Aorta (tissue), 5 donors: ENCODE measurements at regions not wholly inside any gene's neighbourhood (a gene's known extent, or its start where the extent isn't known, plus 50 kb on each side); places are given as distances from the start of the nearest gene placed in this dataset.
A peak's percentile ranks its signal among the peaks of the same experiment; 100 is the strongest.
"Not testable (repeated sequence)": the region's sequence is repeated elsewhere in the genome, so short reads cannot be mapped to it uniquely, and the experiment has no call there.

Experiments
- ATAC-seq: fragments of 200-7000 bp; cut with Tn5 transposase; one replicate; pipeline ENCODE4 v1.9.1; 2022; ENCODE audit warnings: moderate library complexity; ENCODE audit not compliant: low FRiP score
- DNase-seq, 2 donors: peaks; one replicate each; pipeline ENCODE4 v3.0.0-alpha.2; 2020
- H3K27ac ChIP-seq, 2 donors: one replicate each; pipeline ENCODE4 v1.5.1; 2013; ENCODE audit warnings: low read length in 2 of 2, mild to moderate bottlenecking in 2 of 2, moderate library complexity in 2 of 2, control low read depth in 1 of 2, inconsistent platforms in 1 of 2, low read depth in 1 of 2
- H3K27me3 ChIP-seq, 2 donors: one replicate each; pipeline ENCODE4 v1.6.1; 2013; ENCODE audit warnings: control low read depth in 1 of 2, low read length in 1 of 2, mild to moderate bottlenecking in 1 of 2, moderate library complexity in 1 of 2; ENCODE audit not compliant: insufficient read depth in 2 of 2, control insufficient read depth in 1 of 2
- H3K36me3 ChIP-seq, 2 donors: one replicate each; pipeline ENCODE4 v1.6.1; 2013; ENCODE audit warnings: control low read depth in 1 of 2, low read length in 1 of 2, mild to moderate bottlenecking in 1 of 2; ENCODE audit not compliant: insufficient read depth in 2 of 2, control insufficient read depth in 1 of 2
- H3K4me1 ChIP-seq, 2 donors: one replicate each; pipeline ENCODE4 v1.6.1; 2013; ENCODE audit warnings: low read length in 2 of 2, control low read depth in 1 of 2, mild to moderate bottlenecking in 1 of 2, moderate library complexity in 1 of 2; ENCODE audit not compliant: insufficient read depth in 2 of 2, control insufficient read depth in 1 of 2
- H3K4me3 ChIP-seq, 2 donors: one replicate each; pipeline ENCODE4 v1.5.1; 2013; ENCODE audit warnings: low read length in 2 of 2, control low read depth in 1 of 2, mild to moderate bottlenecking in 1 of 2
- H3K9me3 ChIP-seq: one replicate; pipeline ENCODE4 v1.6.1; 2013; ENCODE audit warnings: mild to moderate bottlenecking, low read length; ENCODE audit not compliant: control insufficient read depth
- WGBS, 2 donors: extraction: QIAGEN DNeasy Blood & Tissue Kit; methylation state at CpG; one replicate each; pipeline ENCODE4 v1.1.7; 2013; 5-methylcytosine and 5-hydroxymethylcytosine counted together
- intact Hi-C, 2 donors: fragments of 100-400 bp; cut with DNase I; formaldehyde crosslinking; loops; one replicate each; pipeline versions ENCODE4 v1.14.2 to v1.15.0; 2022
- donor health status: healthy with polysubstance abuse.
- donor health status: Bipolar disorder and iron deficiency.
- donor health status: DM: no; HTN: no; CAD: no.
- donor health status: DM: no; HTN: no; CAD: no.
- donor health status: DM: yes; HTN: yes; CAD: no.

DNA sequence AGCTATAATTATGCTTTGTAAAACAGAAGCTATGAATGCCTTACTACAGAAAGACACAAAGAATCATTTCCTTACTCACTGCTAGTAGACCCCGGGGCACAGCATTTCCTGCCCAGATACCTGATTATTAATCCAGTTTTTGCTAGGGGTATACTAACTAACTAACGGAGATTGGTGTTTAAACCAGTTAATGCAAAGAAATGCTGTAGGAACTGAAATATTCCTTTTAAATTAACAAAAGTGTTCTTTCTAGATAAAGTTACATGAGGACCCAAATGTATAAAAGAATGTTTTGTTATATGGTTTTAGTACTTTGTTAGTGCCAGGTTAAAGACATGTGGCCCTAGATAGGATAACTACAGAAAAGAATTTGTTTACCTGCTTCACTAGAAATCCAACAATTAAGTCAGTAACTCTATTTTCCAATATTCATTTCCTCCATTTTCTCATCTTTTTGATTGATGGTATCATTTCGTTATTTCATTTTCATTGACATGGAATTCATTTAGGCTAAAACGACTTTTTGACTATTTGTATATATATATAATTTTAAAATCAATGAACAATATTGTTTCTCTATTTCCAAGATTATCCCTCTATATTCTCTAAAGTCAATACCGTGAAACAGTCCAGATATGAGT, 169.0 kb downstream of the USP22 start:
- DNase-seq, H3K27ac ChIP-seq, ATAC-seq, H3K27me3 ChIP-seq, H3K36me3 ChIP-seq, H3K9me3 ChIP-seq, H3K4me3 ChIP-seq, H3K4me1 ChIP-seq, intact Hi-C loops: not testable (repeated sequence)
- WGBS, 2 donors: 78 to 83% methylated on average over 5 of the region's 5 CpGs

DNA sequence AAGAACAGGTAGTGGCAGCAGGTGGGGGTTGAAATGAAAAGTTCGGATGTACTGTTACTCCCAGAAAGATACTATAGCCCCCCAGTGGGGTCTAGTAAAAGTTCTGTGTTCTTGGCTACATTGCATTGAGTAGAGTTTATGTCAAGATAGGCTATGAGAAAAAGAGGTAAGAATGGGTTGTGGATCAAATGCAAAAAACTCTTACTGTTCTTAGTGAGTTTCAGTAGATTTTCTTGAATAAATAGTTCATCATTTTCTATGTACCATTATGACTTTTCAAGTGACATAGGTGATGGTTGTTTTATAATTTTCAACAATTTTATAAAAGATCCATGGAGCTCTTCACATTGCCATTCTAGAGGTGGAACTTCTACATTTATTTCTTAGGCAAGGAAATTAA, 165.4 kb downstream of the USP22 start:
- H3K4me3 ChIP-seq, ATAC-seq, intact Hi-C loops, H3K4me1 ChIP-seq, DNase-seq, H3K27ac ChIP-seq, H3K36me3 ChIP-seq, H3K9me3 ChIP-seq, H3K27me3 ChIP-seq: not testable (repeated sequence)
- WGBS, 2 donors: 87 to 89% methylated on average over 1 of the region's 1 CpG

DNA sequence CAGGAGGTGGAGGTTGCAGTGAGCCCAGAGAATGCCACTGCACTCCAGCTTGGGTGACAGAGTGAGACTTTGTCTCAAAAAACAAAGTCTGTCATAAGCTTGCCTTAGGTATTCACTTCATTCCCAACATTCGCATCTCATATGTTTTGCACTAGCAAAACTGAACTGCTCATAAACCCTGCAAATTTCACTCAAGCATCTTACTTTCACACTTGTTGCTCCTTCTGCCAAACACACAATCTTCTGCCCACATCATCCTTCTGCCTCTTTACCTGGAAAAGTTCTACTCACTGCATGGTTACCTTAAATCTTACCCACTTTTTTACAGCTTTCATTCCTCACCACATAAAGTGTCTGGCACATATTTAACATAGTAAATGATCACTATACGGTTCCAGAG, 152.5 kb downstream of the USP22 start:
- H3K9me3 ChIP-seq: no peaks in the 10 kb centered on the region
- H3K36me3 ChIP-seq: no peaks in the 10 kb centered on the region
- DNase-seq (no peak), ATAC-seq (no peak)
- no peaks in the 10 kb centered on the region for H3K4me1 ChIP-seq
- H3K27ac ChIP-seq: no peak overlapping the region
- no peaks in the 10 kb centered on the region for H3K27me3 ChIP-seq
- H3K4me3 ChIP-seq: no peak overlapping the region
- WGBS, 2 donors: 69 to 77% methylated on average over 2 of the region's 2 CpGs
- intact Hi-C loops: no loop called here

DNA sequence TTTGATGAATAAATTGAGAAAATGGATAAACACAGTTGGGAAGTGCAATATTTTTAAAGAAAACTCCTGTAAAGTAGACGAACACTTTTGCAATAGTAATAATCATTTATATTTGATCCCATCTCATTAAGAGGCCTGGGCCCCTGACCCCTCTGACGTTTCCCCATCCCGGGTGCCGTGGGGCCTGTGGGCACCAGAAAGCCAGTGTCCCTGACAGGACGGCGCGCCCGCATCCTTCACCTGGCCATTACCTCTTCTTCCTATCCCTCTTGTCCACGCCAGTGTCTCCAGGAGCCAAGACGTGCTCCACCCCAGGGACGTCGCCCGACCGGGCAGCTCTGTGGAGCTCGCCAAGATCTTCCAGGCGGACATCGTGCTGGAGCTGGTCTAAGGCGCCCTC, 147.4 kb downstream of the USP22 start:
- H3K4me1 ChIP-seq, H3K27me3 ChIP-seq, H3K27ac ChIP-seq, intact Hi-C loops, H3K9me3 ChIP-seq, H3K36me3 ChIP-seq, ATAC-seq, H3K4me3 ChIP-seq, DNase-seq: not testable (repeated sequence)
- 85 to 94% methylated on average over 10 to 18 of the region's 18 CpGs for WGBS, 2 donors

DNA sequence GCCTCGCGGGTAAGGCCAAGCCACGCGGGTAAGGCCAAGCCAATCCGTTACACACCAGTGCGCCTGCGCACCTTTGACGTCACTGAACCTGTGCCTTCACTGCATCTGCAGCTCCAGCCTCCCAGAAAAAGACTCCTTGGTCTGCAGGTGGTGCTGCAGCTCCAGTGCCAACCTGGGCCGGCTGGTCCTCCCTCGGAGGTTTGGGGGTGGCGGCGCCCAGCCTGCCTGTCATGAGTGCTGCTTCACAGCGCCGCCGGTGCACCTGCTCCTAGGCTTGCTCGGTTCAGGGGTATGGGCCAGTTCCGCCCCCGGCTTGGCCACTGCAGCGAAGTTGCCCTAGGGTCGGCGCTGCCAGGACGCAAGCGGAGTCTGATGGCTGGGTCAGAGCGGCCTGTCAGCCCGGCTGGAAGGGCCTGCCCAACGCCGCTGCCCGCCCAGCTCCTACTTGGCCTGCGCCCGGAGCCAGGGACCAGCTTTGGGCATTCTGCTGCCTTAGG, 146.6 kb downstream of the USP22 start:
- peak in 1 of 2 donors; percentile 53 for DNase-seq
- Histone ChIP-seq H3K27me3 (no peaks in the 10 kb centered on the region), H3K27ac (no peak overlapping the region), H3K4me3 (no peak overlapping the region), H3K9me3 (no peaks in the 10 kb centered on the region), H3K36me3 (no peaks in the 10 kb centered on the region), H3K4me1 (no peaks in the 10 kb centered on the region)
- 54 to 57% methylated on average over 29 to 30 of the region's 30 CpGs for WGBS, 2 donors
- intact Hi-C loops: no loop called here
- peak; percentile 56 for ATAC-seq

DNA sequence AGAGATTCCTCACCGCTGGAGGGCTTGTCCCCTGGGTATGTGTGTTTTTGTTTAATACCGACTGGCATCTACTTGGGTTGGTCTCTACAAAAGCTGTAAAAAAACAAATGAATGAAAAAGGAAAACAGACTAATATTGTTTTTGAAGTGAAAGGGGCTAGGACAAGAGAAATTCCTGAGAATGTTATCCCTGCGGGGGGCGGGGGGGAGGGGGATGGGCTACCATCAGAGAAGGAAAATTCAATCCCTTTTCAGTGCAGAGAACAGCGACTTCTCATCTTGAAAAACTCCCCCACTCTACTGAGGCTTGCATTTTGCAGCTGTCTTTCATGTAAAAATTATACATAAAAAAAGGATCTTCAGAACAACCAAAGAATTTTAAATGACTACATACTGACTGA, 144.1 kb downstream of the USP22 start:
- intact Hi-C loops, H3K4me1 ChIP-seq, H3K36me3 ChIP-seq, ATAC-seq, DNase-seq, H3K27ac ChIP-seq, H3K27me3 ChIP-seq, H3K9me3 ChIP-seq, H3K4me3 ChIP-seq: not testable (repeated sequence)
- WGBS, 2 donors: 38 to 51% methylated on average over 5 of the region's 5 CpGs

DNA sequence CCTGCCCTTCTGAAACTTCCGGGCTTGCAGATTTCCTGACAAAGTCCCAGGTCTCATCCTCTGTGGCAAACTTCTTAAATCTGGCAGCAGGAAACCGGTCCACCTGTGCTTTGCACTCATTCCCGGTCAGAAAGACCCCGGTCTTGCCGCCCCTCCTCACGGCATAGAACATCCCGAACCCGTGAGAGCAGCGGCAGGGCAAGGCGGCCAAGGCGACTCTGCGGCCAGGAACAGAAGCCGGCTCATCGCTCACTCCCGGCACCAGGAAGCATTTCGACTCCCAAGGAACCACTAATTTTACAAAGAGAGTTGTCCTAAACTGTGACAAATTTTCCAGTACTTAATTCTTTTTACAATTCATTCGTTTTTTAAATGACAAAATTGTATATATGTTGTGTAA, 140.3 kb downstream of the USP22 start:
- 23 to 28% methylated on average over 17 of the region's 17 CpGs for WGBS, 2 donors
- H3K9me3 ChIP-seq, intact Hi-C loops, H3K27ac ChIP-seq, H3K27me3 ChIP-seq, H3K4me3 ChIP-seq, H3K4me1 ChIP-seq, DNase-seq, H3K36me3 ChIP-seq, ATAC-seq: not testable (repeated sequence)

DNA sequence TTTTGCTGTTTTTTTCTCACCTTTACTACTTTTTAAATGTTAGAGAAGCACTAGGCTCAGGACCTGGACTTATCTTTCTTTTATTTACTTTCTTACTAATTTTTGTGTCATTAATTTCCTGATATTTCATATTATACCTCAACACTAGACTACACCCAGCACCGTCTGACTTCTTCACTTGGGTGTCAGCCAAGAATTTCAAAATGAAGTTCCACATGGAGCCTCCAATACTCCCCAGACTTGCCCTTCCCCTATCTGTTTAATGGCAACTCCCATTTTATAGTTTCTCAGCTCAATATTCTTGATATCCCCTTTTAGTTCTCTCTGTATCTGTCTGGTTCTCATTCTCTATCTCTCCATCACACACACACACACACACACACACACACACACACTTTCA, 139.3 kb downstream of the USP22 start:
- H3K4me3 ChIP-seq, intact Hi-C loops, ATAC-seq, H3K36me3 ChIP-seq, H3K27me3 ChIP-seq, H3K9me3 ChIP-seq, DNase-seq, H3K27ac ChIP-seq, H3K4me1 ChIP-seq: not testable (repeated sequence)
- WGBS, 2 donors: 33 to 39% methylated on average over 1 of the region's 1 CpG
